ENCODE measurements at regions not wholly inside any gene's neighbourhood (a gene's known extent, or its start where the extent isn't known, plus 50 kb on each side); places are given as distances from the start of the nearest gene placed in this dataset.

GRCh38 chr5:96049398-96050272, 88.0 kb upstream of the ELL2 start:
- TF ChIP-seq RAD21 (conservative IDR thresholded peaks at IDR 0.05 in 1 of 2, IDR thresholded peaks at IDR 0.05 in 1 of 2): no peak
- TF ChIP-seq BHLHE40 (IDR thresholded peaks at IDR 0.05; ENCODE audit: low read depth, low read length): no peak
- no peak for TF ChIP-seq SMC3 (IDR thresholded peaks at IDR 0.05)
- TF ChIP-seq MAFK (IDR thresholded peaks at IDR 0.05; ENCODE audit: partially characterized antibody): no peak
- TF ChIP-seq, protein P1, sequence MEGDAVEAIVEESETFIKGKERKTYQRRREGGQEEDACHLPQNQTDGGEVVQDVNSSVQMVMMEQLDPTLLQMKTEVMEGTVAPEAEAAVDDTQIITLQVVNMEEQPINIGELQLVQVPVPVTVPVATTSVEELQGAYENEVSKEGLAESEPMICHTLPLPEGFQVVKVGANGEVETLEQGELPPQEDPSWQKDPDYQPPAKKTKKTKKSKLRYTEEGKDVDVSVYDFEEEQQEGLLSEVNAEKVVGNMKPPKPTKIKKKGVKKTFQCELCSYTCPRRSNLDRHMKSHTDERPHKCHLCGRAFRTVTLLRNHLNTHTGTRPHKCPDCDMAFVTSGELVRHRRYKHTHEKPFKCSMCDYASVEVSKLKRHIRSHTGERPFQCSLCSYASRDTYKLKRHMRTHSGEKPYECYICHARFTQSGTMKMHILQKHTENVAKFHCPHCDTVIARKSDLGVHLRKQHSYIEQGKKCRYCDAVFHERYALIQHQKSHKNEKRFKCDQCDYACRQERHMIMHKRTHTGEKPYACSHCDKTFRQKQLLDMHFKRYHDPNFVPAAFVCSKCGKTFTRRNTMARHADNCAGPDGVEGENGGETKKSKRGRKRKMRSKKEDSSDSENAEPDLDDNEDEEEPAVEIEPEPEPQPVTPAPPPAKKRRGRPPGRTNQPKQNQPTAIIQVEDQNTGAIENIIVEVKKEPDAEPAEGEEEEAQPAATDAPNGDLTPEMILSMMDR (IDR thresholded peaks at IDR 0.05): no peak
- no peak for TF ChIP-seq KDM5A (IDR thresholded peaks at IDR 0.05)
- no peak for TF ChIP-seq NR3C1 (IDR thresholded peaks at IDR 0.05)
- no peak for TF ChIP-seq CEBPB (IDR thresholded peaks at IDR 0.05)
- no peak for TF ChIP-seq RCOR1 (IDR thresholded peaks at IDR 0.05; ENCODE audit: low read depth, low read length)
- no peak for TF ChIP-seq POLR2AphosphoS2 (conservative IDR thresholded peaks at IDR 0.05; ENCODE audit: low read length)
- no peak for TF ChIP-seq POLR2A (IDR thresholded peaks at IDR 0.05; ENCODE audit: low read length)
- TF ChIP-seq RNF2 (IDR thresholded peaks at IDR 0.05; ENCODE audit: borderline replicate concordance, low read depth): no peak
- TF ChIP-seq CBX2 (IDR thresholded peaks at IDR 0.05; ENCODE audit: borderline replicate concordance, low read depth): no peak
- TF ChIP-seq USF2 (IDR thresholded peaks at IDR 0.05): no peak

Measured in A549 (cell line).